Right lobe of liver (tissue), 4 donors: ENCODE measurements at regions not wholly inside any gene's neighbourhood (a gene's known extent, or its start where the extent isn't known, plus 50 kb on each side); places are given as distances from the start of the nearest gene placed in this dataset.

Source experiments
- CTCF ChIP-seq, 4 donors: fragments of 200-600 bp in 3 of 4; fragments of 450-650 bp in 1 of 4; IDR thresholded peaks; one replicate each; pipeline versions ENCODE4 v1.5.1 to v1.8.0; 2016 to 2022; ENCODE audit warnings: antibody characterized with exemption in 4 of 4, mild to moderate bottlenecking in 2 of 4
- POLR2A ChIP-seq: fragments of 450-650 bp; IDR thresholded peaks from one replicate; pipeline ENCODE4 v1.6.1; 2017; ENCODE audit warnings: antibody characterized with exemption, mild to moderate bottlenecking
- donor health status: DM: no; HTN: no; CAD: no.
- donor health status: DM: no; HTN: no; CAD: no.
- donor health status: DM: no; HTN: yes; CAD: no.

GRCh38 chr9:106324053-106324585, 538.8 kb upstream of the ZNF462 start:
- TF ChIP-seq CTCF (IDR thresholded peaks at IDR 0.05) (no peak), POLR2A (no peak)
